GM21423 (cell line): ENCODE measurements at regions not wholly inside any gene's neighbourhood (a gene's known extent, or its start where the extent isn't known, plus 50 kb on each side); places are given as distances from the start of the nearest gene placed in this dataset.
"Not testable (repeated sequence)": the region's sequence is repeated elsewhere in the genome, so short reads cannot be mapped to it uniquely, and the experiment has no call there.

Experiments used
- ATAC-seq: cut with Tn5 transposase; IDR thresholded peaks from one replicate; pipeline ENCODE4 v1.9.1; 2021; ENCODE audit warnings: mild to moderate bottlenecking, moderate library complexity; ENCODE audit not compliant: unreplicated experiment

DNA sequence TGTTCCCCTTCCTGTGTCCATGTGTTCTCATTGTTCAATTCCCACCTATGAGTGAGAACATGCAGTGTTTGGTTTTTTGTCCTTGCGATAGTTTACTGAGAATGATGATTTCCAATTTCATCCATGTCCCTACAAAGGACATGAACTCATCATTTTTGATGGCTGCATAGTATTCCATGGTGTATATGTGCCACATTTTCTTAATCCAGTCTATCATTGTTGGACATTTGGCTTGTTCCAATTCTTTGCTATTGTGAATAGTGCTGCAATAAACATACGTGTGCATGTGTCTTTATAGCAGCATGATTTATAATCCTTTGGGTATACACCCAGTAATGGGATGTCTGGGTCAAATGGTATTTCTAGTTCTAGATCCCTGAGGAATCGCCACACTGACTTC, 712.5 kb upstream of the ADGRB3 start:
- ATAC-seq: not testable (repeated sequence)

DNA sequence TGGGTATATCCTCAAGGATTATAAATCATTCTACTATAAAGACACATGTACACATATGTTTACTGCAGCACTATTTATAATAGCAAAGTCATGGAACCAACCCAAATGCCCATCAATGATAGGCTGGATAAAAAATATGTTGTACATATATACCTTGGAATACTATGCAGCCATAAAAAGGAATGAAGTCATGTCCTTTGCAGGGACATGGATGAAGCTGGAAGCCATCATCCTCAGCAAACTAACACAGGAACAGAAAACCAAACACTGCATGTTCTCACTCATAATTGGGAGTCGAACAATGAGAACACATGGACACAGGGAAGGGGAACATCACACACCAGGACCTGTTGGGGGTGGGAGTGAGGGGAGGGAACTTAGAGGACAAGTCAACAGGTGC, 715.0 kb upstream of the ADGRB3 start:
- not testable (repeated sequence) for ATAC-seq

DNA sequence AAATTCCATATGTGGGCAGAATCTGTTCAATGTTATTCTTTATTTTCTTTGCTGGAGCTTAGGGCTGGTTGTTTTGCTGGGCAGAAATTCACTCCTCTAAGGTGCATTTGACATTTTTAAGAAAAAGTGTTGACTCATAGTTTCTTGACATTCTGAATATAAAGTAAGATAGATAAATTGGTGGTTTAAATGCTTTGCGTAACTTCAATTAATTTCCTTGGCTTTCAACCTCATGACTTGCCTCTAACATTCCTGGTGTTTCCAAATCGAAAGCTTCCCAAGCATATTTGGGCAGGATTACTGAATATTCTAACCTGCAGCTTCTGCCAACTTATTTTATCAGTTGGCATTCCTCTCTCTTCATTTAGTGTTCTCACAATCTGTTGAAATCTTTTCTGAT, 718.7 kb upstream of the ADGRB3 start:
- no peak for ATAC-seq

DNA sequence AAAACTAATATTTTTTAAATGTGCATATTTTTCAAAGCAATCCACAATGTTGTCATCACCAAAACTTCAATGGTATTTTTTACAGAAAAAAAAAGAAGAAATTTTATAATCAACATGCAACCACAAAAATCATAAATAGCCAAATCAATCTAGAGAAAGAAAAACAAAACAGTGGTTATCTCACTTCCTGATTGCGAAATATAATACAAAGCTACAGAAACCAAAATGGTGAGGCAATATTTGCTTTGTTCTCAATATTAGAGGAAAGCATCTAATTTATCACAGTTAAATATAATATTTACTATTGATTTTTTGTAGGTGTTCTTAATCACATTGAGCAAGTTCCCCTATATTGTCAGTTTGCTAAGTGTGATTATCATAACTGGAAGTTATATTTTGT, 720.7 kb upstream of the ADGRB3 start:
- ATAC-seq: no peak

DNA sequence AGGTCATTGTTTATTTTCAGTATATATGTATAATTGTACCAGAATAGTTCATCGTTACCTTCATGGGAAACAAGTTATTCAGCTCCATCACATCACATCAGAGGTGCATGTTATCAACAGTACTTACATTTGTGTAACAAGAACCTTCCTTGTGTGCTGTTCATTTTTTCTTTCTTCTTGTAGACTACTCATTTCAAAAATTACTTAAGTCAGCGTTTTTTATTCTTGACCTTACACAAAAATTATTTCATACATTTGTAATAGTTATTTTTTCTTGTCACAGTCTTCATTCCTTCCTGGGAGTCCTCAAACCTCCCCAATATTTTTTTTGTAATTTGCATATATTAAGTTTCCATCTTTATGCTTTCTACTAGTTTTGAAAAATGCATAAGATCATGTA, 725.7 kb upstream of the ADGRB3 start:
- no peak for ATAC-seq

- no peak for ATAC-seq
These were observed 726.7 kb upstream of the ADGRB3 start for GRCh38 chr6:67908379-67908778.

DNA sequence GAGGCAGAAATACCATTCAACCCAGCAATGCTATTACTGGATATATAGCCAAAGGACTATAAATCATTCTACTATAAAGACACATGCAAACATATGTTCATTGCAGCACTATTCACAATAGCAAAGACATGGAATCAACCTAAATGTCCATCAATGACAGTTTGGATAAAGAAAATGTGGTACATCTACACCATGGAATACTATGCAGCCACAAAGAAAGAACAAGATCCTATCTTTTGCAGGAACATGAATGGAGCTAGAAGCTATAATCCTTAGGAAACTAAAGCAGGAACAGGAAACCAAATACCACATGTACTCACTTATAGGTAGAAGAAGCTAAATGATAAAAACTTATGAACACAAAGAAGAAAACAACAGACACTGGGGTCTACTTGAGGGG, 730.3 kb upstream of the ADGRB3 start:
- ATAC-seq: not testable (repeated sequence)

DNA sequence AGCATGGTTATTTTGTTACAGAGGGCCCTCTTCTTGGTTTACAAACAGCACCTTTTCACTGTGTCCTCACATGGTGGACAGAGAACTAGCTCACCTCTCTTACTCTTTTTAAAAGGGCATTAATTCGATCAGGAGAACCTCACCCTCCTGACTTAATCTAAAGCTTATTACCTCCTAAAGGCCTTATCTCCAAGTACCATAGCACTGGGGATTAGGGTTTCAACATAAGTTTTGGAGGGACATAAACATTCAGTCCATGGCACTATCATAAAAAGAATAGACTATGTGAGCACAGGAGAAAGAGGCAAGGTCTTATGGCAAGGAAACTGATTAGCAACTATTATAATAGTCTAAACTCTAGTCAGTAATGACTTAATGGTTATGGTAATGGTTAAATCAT, 736.2 kb upstream of the ADGRB3 start:
- ATAC-seq: no peak

GRCh38 chr6:67897998-67898607, 737.0 kb upstream of the ADGRB3 start:
- no peak for ATAC-seq

DNA sequence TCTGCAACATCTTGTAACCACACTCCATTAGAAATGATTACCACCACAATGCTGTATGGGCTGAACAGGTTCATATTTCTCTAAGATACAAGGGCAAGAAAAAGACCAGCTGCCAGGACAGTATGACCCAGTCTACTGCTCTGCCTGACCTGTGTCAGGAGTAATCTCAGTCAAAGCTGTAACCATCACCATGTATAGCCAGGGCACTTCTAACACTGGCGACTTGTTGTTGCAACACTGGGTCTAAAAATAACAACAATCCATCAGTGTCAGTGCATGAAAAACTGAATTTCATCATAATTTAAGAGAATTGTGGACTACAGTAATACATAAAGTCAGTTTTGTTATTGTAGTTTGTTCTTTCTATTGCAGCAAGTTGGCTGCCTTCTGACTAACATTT, 738.6 kb upstream of the ADGRB3 start:
- ATAC-seq: no peak

DNA sequence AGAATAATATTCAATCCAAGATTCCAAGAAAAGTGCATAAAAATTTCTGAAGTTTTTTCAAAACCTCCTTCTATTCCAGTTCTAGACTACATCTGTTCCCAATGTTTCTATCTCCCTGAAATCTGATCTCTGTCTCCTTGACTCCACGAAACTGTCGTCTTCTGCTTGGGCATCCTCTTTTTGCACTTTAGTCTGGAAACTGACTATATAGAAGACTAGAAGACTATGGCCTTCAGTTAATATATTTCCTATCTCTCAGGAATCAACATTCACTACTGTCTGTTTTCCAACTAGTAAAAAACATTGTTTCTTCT, 745.4 kb upstream of the ADGRB3 start:
- no peak for ATAC-seq

DNA sequence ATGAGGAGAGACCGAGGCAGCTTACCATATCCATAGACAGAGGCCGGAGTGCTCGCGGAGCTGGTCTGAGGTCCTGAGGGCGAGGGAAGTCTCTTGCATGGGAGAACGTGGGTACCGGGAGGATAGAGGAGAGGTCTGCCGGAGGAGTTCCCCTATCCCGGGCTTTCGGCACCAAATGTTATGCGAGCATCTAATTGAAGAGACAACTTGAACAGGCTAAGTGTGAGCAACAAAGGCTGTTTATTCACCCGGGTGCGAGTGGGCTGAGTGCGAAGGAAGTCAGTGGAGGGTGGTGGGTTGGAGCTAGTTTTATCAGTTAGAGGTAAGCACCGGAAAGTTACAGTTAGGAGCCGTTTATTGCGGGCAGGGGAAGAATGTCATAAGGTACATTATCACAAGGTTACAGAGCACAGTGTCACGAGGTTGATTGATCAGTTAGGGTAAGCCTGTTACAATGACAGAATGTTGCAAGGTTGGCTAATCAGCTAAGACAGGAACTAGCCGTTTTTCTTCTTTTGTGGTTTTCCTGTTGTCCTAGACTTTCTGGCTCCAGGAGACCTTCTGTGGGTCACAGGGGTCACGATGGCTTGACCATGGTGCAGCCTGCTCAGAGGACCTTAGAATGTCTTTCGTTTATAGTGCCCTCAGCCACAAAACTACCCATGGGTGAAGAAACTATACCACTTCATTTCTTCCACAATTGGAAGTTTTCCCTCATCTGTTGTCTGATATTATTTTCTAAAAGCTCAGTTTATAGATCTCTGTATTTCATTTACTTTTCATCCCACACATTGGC, 746.0 kb upstream of the ADGRB3 start:
- no peak for ATAC-seq

GRCh38 chr6:67888546-67888885, 746.6 kb upstream of the ADGRB3 start:
- no peak for ATAC-seq

DNA sequence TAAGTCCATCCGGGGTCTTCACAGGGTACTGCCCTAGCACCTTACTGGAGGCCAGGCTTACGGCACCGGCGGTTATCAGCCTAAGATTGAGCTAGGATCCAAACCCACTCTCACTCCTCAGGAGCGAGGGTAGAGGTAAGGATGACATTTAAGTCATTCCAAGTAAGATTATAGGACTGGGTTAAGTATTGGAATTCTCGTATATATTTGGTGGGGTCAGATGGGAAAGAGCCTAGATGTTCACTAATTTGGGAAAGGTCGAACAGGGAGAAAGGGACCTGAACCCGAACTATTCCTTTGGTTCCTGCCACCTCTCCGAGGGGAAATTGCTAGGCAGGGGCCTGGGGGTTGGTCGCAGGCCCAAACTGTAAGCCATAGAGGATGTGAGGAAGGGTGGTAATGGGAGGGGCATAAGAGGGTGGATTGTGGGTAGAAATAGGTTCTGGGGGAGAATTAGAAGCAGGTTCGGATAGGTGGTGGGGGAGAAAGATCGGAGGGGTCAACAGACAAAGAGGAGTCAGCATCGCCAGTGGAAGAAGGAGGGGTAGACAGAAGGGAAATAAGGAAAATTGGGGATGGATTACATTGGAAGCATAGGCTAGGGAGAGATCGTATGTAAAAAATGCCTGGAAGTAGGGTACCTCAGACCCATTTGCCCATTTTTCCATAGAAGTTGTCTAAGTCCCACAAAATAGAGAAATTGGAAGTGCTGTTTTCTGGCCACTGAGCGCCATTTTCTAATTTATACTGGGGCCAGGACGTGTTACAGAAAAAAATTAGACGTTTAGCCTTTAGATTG, 747.1 kb upstream of the ADGRB3 start:
- no peak for ATAC-seq

DNA sequence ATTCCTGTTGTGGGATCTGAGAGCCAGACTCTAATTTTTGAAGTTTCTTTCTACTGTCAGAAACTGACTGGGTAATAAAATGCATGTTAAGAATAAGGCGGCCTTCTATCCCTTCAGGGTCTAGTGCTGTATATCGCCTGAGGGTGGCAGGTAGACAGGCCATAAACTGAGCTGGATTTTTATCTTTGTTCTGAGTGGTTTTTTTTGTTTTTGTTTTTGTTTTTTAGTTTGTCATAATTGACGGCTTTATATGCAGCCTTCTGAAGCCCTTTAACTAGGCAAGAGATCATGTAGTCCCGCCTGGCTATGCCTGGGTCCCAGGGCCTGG, 747.7 kb upstream of the ADGRB3 start:
- no peak for ATAC-seq

GRCh38 chr6:67886840-67887292, 748.2 kb upstream of the ADGRB3 start:
- ATAC-seq: no peak

- ATAC-seq: no peak
These were observed 748.9 kb upstream of the ADGRB3 start for GRCh38 chr6:67886036-67886707.

DNA sequence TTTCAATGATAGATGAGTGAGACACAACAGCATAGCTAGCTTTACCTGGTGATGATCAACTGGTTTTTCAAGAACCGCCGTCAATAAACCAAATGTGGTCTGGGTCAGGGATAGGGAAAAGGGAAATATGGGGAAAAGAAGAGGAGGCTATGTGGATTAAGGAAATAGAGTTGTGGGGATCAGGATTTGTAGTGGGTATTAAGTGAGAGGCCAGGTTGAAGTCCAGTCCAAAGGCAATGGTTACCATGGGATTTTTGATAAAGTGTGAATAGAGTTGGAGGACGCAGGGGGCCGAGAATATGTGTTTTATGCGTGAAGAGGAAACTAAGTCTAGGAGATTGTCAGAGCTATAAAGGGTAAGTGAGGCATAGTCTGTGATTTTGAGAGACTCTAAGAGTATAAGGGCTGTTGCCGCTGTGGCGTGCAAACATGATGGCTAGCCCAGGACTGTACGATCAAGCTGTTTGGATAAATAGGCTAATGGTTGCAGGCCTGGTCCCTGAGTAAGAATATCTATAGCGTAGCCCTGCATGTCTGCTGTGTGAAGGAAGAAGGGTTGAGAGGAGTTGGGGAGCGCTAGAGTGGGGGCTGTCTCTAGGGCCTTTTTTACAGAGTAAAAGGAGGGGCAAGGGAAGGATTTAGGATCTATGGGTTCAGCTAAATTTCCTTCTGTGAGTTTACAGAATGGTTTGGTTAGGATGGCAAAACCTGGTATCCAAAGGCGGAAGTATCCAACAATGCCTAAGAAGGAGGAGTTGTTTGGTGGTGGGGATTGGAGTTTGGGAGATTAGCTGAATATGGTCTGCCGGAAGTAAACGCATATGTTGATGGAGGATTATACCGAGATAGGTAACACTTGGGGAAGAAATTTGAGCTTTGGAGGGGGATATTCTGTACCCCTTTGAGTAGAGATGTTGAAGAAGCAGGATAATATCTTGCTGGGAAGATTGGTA, 749.7 kb upstream of the ADGRB3 start:
- no peak for ATAC-seq

- no peak for ATAC-seq
These were observed 750.6 kb upstream of the ADGRB3 start for GRCh38 chr6:67884442-67884841.

GRCh38 chr6:67883500-67884366, 751.3 kb upstream of the ADGRB3 start:
- no peak for ATAC-seq
